Hematopoietic multipotent progenitor cell (in vitro differentiated cells): ENCODE measurements at regions not wholly inside any gene's neighbourhood (a gene's known extent, or its start where the extent isn't known, plus 50 kb on each side); places are given as distances from the start of the nearest gene placed in this dataset.

ENCODE experiments used
- DNase-seq, 3 donors: peaks; one replicate each; pipeline ENCODE4 v3.0.0-alpha.2; 2011 to 2015; ENCODE audit warnings: low read depth in 2 of 3, low spot score in 2 of 3

- no peak for DNase-seq
Measured at GRCh38 chr5:68647743-68648142, 432.2 kb downstream of the PIK3R1 start.

GRCh38 chr5:68648944-68649857 lies 433.6 kb downstream of the PIK3R1 start:
- no peak for DNase-seq

GRCh38 chr5:68652534-68652965 lies 437.0 kb downstream of the PIK3R1 start:
- DNase-seq = no peak

DNA sequence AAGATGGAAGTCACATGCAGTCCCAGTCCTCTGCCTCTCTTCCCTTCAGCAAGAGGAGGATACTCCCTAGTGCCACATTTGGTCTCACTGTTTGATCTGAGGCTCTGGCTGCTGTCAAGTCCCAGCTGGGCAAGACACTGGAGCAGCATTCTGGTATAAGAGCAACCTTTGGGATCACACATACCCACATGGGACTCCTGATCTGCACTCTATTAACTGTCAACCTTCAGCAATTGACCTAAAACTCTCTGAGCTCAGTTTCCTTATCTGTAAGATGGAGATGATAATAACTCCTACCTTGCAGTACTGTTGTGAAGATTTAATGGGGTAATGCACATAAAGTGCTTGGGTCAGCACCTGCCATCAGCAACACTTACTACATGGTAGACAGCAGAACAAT lies 437.9 kb downstream of the PIK3R1 start:
- no peak for DNase-seq

DNA sequence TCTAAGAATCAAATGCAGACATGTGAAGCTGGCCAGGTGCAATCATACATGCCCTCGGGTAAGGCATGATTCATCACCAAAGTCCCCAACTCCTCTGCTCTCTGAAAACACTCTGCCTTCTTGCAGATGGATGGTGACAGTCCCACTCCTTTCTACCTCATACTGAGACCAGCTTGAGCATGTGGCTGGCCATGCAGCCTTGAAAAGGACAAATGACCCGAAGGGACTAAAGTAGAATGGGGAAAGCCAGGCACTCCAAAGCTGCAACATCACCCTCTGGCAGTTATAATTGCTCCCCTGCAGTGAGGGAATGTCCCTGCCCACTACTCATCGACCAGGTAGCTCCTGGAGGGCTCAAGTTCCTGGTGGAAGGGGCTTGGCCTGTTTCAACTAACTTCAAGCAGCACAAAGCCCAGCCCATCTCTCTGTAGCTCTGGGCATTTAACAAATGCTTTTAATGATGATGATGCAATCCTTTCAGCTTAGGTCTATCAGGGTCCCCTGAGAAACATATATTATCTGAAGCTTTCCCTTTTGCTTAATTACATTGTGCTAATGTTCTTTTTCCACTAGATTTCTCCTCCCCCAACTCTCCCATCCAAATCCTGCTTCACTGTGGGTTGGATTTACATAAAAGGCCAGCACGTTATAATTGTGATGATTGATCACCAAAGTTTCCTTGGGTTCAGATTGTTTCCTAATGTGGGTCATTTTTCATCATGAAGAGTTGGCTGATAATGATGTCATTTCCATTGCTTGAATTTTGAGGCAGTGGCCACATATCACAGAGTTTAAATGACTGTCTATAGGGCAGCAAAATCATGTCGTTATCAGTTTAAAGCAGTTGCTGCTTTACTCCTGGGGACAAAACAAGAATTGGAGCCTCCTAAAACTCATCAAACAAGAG lies 436.5 kb upstream of the SLC30A5 start:
- no peak for DNase-seq

DNA sequence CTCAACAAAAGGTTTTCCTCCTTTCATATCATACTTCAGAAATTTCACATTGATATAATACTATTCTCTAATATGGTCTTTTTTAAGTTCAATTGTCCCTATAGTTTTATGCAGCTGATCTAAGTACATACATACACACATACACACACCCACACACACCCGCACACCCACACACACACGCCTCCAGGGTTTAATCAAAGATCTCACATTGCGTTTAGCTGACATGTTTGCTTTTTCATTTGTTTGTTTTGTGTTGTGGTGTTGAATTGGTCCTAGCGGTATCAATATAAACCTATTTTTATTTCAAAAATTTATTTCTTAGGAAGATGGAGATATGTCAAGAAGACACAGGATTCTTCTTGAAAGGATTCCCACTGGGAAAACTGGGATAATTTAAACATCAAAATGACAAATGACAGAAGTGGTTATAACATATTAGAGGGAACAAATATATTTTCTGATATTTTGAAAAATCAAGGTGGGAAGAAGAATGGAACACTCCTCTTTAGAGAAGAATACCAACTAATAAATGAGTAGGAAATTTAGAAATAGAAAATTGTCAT lies 434.9 kb upstream of the SLC30A5 start:
- no peak for DNase-seq

- no peak for DNase-seq
Measured at GRCh38 chr5:68659881-68660280, 433.9 kb upstream of the SLC30A5 start.

DNA sequence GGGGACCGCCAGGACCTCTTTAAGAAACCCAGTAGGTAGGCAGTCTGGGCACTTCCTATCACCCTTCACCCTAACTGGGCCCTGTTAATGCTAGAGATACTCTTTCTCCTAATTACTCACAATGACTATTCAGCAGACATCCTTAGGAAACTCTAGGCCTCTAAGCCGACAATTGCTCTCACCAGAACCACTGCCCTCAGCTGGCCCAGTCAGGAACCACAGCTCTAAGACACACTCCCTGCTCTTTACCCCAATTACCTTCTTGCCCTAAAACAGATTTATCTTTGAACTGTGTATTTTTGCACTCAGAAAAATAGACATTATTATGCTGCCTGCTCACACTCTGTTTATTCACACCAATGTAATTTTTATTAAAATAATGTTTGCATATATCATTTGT lies 432.6 kb upstream of the SLC30A5 start:
- peak in 2 of 3 donors; percentile 8 to 30 for DNase-seq

DNA sequence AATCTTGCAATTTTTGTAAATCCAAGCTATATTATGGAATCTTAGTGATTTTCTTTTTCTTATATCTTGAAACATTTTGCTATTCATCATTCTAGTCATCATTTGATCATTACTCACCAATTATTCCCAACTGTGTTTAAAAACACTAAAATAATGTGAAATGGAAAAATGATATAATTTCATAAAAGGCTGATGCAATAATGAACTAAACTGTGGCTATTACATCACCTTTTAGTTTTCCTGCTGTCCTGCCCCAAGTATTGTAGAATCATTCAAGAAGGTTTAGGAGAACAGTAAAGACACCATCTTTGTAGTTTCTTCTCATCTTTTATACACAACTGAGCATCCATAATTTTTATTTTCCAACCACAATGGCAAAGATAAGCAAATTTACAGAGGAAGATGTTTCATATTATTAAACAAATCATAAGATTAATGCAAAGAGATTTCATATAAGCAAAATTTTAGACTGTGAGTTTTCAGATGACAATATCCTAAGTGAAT lies 431.0 kb upstream of the SLC30A5 start:
- no peak for DNase-seq

GRCh38 chr5:68669864-68670575 lies 423.8 kb upstream of the SLC30A5 start:
- no peak for DNase-seq

- DNase-seq = no peak
Measured at GRCh38 chr5:68673106-68673822, 420.6 kb upstream of the SLC30A5 start.

- DNase-seq = no peak
Measured at GRCh38 chr5:68673823-68674180, 420.0 kb upstream of the SLC30A5 start.

GRCh38 chr5:68679041-68679440 lies 414.8 kb upstream of the SLC30A5 start:
- peak in 1 of 3 donors; percentile 26 for DNase-seq

DNA sequence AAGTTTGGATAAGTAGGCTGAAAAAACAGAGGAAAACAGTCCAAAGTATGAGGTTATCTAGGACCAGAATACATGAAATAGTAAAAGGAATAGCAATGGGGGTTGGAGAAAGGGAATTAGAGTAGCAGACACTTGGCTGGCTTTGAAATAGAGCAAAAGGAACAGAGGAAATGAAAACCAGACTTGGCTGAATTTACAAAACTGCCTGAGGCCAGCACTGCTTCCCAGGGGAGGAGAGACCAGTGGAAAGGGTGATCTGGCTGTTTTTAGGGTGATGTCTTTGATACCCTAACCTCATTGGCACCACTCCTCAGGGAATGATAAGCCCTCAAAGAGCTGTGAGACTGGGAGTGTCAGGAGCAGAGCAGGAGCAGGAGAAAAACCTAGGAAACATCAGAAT lies 413.4 kb upstream of the SLC30A5 start:
- no peak for DNase-seq

GRCh38 chr5:68681929-68682328 lies 411.9 kb upstream of the SLC30A5 start:
- DNase-seq = no peak

DNA sequence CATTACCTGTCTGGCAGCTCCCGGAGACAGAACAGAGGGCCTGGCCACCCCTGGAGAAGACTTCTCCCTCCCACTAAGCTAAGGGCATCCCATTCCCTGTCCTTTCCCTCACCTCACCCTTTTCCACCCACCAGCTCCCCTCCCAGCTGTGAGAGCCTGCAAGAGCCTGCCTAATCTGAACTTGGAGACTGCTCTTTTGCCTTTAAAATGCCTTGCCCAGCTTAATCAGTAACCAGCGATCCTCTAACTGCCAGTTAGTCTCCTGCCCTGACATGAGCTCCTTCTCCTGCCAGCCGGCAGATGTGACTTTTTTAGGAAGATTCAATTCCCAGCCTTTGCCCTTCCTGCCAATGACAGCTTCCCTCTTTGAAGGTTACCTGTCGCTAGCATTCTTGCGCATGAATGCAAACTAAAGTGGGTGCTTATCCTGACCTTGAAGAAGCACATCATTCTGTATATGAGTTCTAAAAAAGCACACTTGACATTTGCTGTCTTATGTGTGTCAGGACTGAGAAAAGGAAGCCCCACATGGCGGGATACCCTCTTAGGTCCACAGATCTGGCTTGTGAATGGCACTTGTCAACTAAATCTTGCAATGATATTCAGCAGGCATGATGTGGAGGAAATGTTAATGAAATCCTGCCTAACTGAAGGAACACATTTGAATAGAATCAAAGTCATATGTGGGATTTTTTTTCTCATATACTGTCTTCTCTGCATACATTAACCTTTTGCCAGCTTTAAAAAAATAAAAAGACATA lies 411.2 kb upstream of the SLC30A5 start:
- DNase-seq = no peak

DNA sequence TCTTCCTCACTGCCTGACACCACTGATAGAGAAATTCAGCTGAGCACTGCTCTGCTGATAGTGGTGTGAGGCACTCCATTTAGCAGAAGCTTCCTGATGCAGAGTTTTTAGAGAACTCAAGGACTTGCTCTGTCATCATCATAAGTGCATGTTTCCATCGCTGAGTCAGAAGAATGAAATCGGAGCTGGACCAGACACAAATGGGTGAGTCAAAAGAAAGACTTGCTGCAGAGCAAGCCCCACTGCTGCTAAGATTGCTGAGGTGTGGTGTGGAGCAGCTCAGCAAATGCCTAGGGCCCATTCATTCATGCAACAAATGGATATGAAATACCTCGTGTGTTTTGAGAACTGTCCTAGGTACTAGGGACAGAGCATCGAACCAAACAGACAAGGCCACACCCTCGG lies 410.2 kb upstream of the SLC30A5 start:
- no peak for DNase-seq

GRCh38 chr5:68685863-68686262 lies 408.0 kb upstream of the SLC30A5 start:
- no peak for DNase-seq

GRCh38 chr5:68688547-68688946 lies 405.3 kb upstream of the SLC30A5 start:
- DNase-seq = no peak
